ENCODE measurements at regions not wholly inside any gene's neighbourhood (a gene's known extent, or its start where the extent isn't known, plus 50 kb on each side); places are given as distances from the start of the nearest gene placed in this dataset.

DNA sequence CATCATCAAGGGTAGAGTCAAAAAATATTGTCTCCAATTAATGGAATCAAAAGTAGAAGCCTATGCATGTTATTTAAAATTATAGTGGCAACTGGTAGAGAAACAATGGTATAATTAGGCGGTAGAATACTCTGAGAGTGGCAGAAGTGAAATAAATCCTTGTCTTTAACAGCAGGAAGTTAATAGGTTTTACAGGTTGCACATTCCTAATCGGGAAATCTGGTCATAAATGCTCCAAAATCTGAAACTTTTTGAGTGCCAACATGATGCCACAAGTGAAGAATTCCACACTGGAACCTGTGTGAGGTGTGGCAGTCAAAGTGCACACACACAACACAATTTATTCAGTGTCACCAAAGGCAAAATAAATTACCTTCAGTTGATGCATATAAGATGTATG, 433.4 kb downstream of the TAF11L14 start:
- no peak for TF ChIP-seq POLR2A (IDR thresholded peaks at IDR 0.05)
- TF ChIP-seq, protein P1, sequence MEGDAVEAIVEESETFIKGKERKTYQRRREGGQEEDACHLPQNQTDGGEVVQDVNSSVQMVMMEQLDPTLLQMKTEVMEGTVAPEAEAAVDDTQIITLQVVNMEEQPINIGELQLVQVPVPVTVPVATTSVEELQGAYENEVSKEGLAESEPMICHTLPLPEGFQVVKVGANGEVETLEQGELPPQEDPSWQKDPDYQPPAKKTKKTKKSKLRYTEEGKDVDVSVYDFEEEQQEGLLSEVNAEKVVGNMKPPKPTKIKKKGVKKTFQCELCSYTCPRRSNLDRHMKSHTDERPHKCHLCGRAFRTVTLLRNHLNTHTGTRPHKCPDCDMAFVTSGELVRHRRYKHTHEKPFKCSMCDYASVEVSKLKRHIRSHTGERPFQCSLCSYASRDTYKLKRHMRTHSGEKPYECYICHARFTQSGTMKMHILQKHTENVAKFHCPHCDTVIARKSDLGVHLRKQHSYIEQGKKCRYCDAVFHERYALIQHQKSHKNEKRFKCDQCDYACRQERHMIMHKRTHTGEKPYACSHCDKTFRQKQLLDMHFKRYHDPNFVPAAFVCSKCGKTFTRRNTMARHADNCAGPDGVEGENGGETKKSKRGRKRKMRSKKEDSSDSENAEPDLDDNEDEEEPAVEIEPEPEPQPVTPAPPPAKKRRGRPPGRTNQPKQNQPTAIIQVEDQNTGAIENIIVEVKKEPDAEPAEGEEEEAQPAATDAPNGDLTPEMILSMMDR (IDR thresholded peaks at IDR 0.05): no peak

All from vagina (tissue), 2 donors.